ENCODE measurements at regions not wholly inside any gene's neighbourhood (a gene's known extent, or its start where the extent isn't known, plus 50 kb on each side); places are given as distances from the start of the nearest gene placed in this dataset.
A peak's percentile ranks its signal among the peaks of the same experiment; 100 is the strongest.

GRCh38 chr4:120348521-120348920 is 281.9 kb upstream of the MAD2L1 start:
- H3K27me3 Mint-ChIP-seq (ENCODE audit: low read depth), result peaks cover 1% of the 10 kb centered on the region
- H3K4me3 Mint-ChIP-seq, result no peak overlapping the region
- DNase-seq, result no peak
- no peaks in the 10 kb centered on the region for H3K36me3 Mint-ChIP-seq (ENCODE audit: insufficient read depth)
- H3K9me3 Mint-ChIP-seq, result no peaks in the 10 kb centered on the region
- H3K4me1 Mint-ChIP-seq (ENCODE audit: low read depth), result no peaks in the 10 kb centered on the region
- ATAC-seq, result no peak

GRCh38 chr4:120331486-120332370 is 265.1 kb upstream of the MAD2L1 start:
- H3K4me3 Mint-ChIP-seq, result no peak overlapping the region
- no peaks in the 10 kb centered on the region for H3K4me1 Mint-ChIP-seq (ENCODE audit: low read depth)
- no peaks in the 10 kb centered on the region for H3K27me3 Mint-ChIP-seq (ENCODE audit: low read depth)
- ATAC-seq (peak; percentile 70 to 84), DNase-seq (no peak)
- no peaks in the 10 kb centered on the region for H3K9me3 Mint-ChIP-seq
- no peaks in the 10 kb centered on the region for H3K36me3 Mint-ChIP-seq (ENCODE audit: insufficient read depth)

GRCh38 chr4:120329386-120329785 is 262.7 kb upstream of the MAD2L1 start:
- DNase-seq (no peak), ATAC-seq (no peak)
- H3K27me3 Mint-ChIP-seq (ENCODE audit: low read depth), result no peaks in the 10 kb centered on the region
- H3K36me3 Mint-ChIP-seq (ENCODE audit: insufficient read depth), result no peaks in the 10 kb centered on the region
- H3K9me3 Mint-ChIP-seq, result no peaks in the 10 kb centered on the region
- no peak overlapping the region for H3K4me3 Mint-ChIP-seq
- H3K4me1 Mint-ChIP-seq (ENCODE audit: low read depth), result no peaks in the 10 kb centered on the region

- H3K27me3 Mint-ChIP-seq (ENCODE audit: low read depth), result no peaks in the 10 kb centered on the region
- H3K4me3 Mint-ChIP-seq, result no peak overlapping the region
- H3K36me3 Mint-ChIP-seq (ENCODE audit: insufficient read depth), result no peaks in the 10 kb centered on the region
- no peaks in the 10 kb centered on the region for H3K4me1 Mint-ChIP-seq (ENCODE audit: low read depth)
- H3K9me3 Mint-ChIP-seq, result no peaks in the 10 kb centered on the region
- DNase-seq, result no peak
- no peak for ATAC-seq
Measured at GRCh38 chr4:120327276-120327675, 260.6 kb upstream of the MAD2L1 start.

GRCh38 chr4:120319046-120319767 is 252.6 kb upstream of the MAD2L1 start:
- Mint-ChIP-seq H3K36me3 (ENCODE audit: insufficient read depth) (no peaks in the 10 kb centered on the region), H3K4me3 (no peak overlapping the region), H3K4me1 (ENCODE audit: low read depth) (no peaks in the 10 kb centered on the region), H3K27me3 (ENCODE audit: low read depth) (no peaks in the 10 kb centered on the region), H3K9me3 (no peaks in the 10 kb centered on the region)
- ATAC-seq (no peak), DNase-seq (no peak)

- H3K4me1 Mint-ChIP-seq (ENCODE audit: low read depth), result no peaks in the 10 kb centered on the region
- H3K27me3 Mint-ChIP-seq (ENCODE audit: low read depth), result no peaks in the 10 kb centered on the region
- DNase-seq (no peak), ATAC-seq (no peak)
- no peaks in the 10 kb centered on the region for H3K9me3 Mint-ChIP-seq
- H3K4me3 Mint-ChIP-seq, result no peak overlapping the region
- no peaks in the 10 kb centered on the region for H3K36me3 Mint-ChIP-seq (ENCODE audit: insufficient read depth)
Measured at GRCh38 chr4:120318196-120318846, 251.7 kb upstream of the MAD2L1 start.

- Mint-ChIP-seq H3K9me3 (no peaks in the 10 kb centered on the region), H3K4me1 (ENCODE audit: low read depth) (no peaks in the 10 kb centered on the region), H3K27me3 (ENCODE audit: low read depth) (no peaks in the 10 kb centered on the region), H3K4me3 (no peak overlapping the region), H3K36me3 (ENCODE audit: insufficient read depth) (no peaks in the 10 kb centered on the region)
- no peak for DNase-seq
- no peak for ATAC-seq
Measured at GRCh38 chr4:120317713-120318112, 251.1 kb upstream of the MAD2L1 start.

GRCh38 chr4:120316416-120316815 is 249.8 kb upstream of the MAD2L1 start:
- Mint-ChIP-seq H3K4me3 (no peak overlapping the region), H3K4me1 (ENCODE audit: low read depth) (no peaks in the 10 kb centered on the region), H3K9me3 (no peaks in the 10 kb centered on the region), H3K27me3 (ENCODE audit: low read depth) (no peaks in the 10 kb centered on the region), H3K36me3 (ENCODE audit: insufficient read depth) (no peaks in the 10 kb centered on the region)
- ATAC-seq (no peak), DNase-seq (no peak)

GRCh38 chr4:120314969-120315368 is 248.3 kb upstream of the MAD2L1 start:
- Mint-ChIP-seq H3K27me3 (ENCODE audit: low read depth) (no peaks in the 10 kb centered on the region), H3K9me3 (peaks cover 5% of the 10 kb centered on the region), H3K4me3 (no peak overlapping the region), H3K4me1 (ENCODE audit: low read depth) (no peaks in the 10 kb centered on the region), H3K36me3 (ENCODE audit: insufficient read depth) (no peaks in the 10 kb centered on the region)
- ATAC-seq (no peak), DNase-seq (no peak)

- Mint-ChIP-seq H3K27me3 (ENCODE audit: low read depth) (no peaks in the 10 kb centered on the region), H3K9me3 (peaks cover 4% of the 10 kb centered on the region), H3K4me3 (no peak overlapping the region), H3K36me3 (ENCODE audit: insufficient read depth) (no peaks in the 10 kb centered on the region), H3K4me1 (ENCODE audit: low read depth) (no peaks in the 10 kb centered on the region)
- ATAC-seq (no peak), DNase-seq (no peak)
Measured at GRCh38 chr4:120304801-120305200, 238.2 kb upstream of the MAD2L1 start.

GRCh38 chr4:120299631-120300030 is 233.0 kb upstream of the MAD2L1 start:
- Mint-ChIP-seq H3K27me3 (ENCODE audit: low read depth) (no peaks in the 10 kb centered on the region), H3K4me3 (no peak overlapping the region), H3K36me3 (ENCODE audit: insufficient read depth) (no peaks in the 10 kb centered on the region), H3K4me1 (ENCODE audit: low read depth) (no peaks in the 10 kb centered on the region), H3K9me3 (no peaks in the 10 kb centered on the region)
- no peak for ATAC-seq
- no peak for DNase-seq

- ATAC-seq (no peak), DNase-seq (no peak)
- no peak overlapping the region for H3K4me3 Mint-ChIP-seq
- no peaks in the 10 kb centered on the region for H3K27me3 Mint-ChIP-seq (ENCODE audit: low read depth)
- no peaks in the 10 kb centered on the region for H3K9me3 Mint-ChIP-seq
- no peaks in the 10 kb centered on the region for H3K4me1 Mint-ChIP-seq (ENCODE audit: low read depth)
- no peaks in the 10 kb centered on the region for H3K36me3 Mint-ChIP-seq (ENCODE audit: insufficient read depth)
Measured at GRCh38 chr4:120293341-120293740, 226.7 kb upstream of the MAD2L1 start.

GRCh38 chr4:120291541-120291940 is 224.9 kb upstream of the MAD2L1 start:
- Mint-ChIP-seq H3K27me3 (ENCODE audit: low read depth) (no peaks in the 10 kb centered on the region), H3K4me1 (ENCODE audit: low read depth) (no peaks in the 10 kb centered on the region), H3K4me3 (no peak overlapping the region), H3K9me3 (no peaks in the 10 kb centered on the region), H3K36me3 (ENCODE audit: insufficient read depth) (no peaks in the 10 kb centered on the region)
- ATAC-seq (no peak), DNase-seq (no peak)

GRCh38 chr4:120290553-120290952 is 223.9 kb upstream of the MAD2L1 start:
- ATAC-seq (no peak), DNase-seq (no peak)
- Mint-ChIP-seq H3K4me3 (no peak overlapping the region), H3K9me3 (no peaks in the 10 kb centered on the region), H3K27me3 (ENCODE audit: low read depth) (no peaks in the 10 kb centered on the region), H3K4me1 (ENCODE audit: low read depth) (no peaks in the 10 kb centered on the region), H3K36me3 (ENCODE audit: insufficient read depth) (no peaks in the 10 kb centered on the region)
